ENCODE measurements at regions not wholly inside any gene's neighbourhood (a gene's known extent, or its start where the extent isn't known, plus 50 kb on each side); places are given as distances from the start of the nearest gene placed in this dataset.

DNA sequence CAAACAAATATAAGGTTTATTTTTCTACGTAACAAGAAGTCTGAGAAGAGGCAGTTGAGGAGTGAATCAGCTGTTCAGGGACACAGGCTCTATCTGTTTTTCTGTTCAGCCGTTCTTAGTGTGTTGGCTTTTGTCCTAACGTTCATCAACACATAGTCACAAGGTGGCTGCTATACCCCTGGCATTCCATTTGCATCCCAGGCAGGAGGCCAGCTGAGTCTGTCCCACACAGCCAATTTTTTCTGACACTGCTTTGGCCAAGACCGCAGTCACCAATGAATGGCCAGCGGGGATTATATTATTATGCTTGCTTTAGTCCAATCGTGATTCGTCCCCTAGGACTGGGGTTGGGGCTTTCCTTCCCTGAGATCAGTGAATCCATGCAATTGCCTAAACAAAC lies 143.4 kb upstream of the CHST15 start:
- in situ Hi-C loops (cut with MboI; ENCODE audit: low pct_unique_long_range_greater_than_20kb, low sequenced_read_pairs), result no loop called here

GRCh38 chr10:124236136-124236535 lies 142.7 kb upstream of the CHST15 start:
- in situ Hi-C loops (cut with MboI; ENCODE audit: low pct_unique_long_range_greater_than_20kb, low sequenced_read_pairs), result no loop called here
- no peak for DNase-seq

More for the DNA sequence above, 143.4 kb upstream of the CHST15 start:
- DNase-seq, result no peak

DNA sequence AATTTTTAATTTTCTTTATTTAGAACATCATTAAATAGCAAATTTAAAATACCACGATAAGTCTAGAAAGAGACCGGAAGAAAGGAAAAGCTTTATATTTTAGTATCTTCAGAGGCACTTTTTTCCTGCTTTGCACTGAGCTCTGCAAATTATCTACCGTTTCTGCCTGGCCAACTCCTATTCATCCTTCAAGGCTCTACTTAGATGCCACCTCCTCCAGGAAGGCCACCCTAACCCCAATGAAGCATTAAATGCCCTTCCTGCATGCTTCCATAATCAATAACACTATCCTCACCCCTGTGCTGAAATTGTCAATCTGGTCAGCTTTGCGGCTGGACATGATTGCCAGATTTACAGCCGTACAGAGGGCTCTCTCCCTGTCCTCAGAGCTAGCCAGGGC lies 141.8 kb upstream of the CHST15 start:
- in situ Hi-C loops (cut with MboI; ENCODE audit: low pct_unique_long_range_greater_than_20kb, low sequenced_read_pairs), result no loop called here
- DNase-seq, result no peak

- DNase-seq, result no peak
- in situ Hi-C loops (cut with MboI; ENCODE audit: low pct_unique_long_range_greater_than_20kb, low sequenced_read_pairs), result no loop called here
These were observed 140.2 kb upstream of the CHST15 start for GRCh38 chr10:124233546-124234138.

GRCh38 chr10:124232686-124233545 lies 139.5 kb upstream of the CHST15 start:
- in situ Hi-C loops (cut with MboI; ENCODE audit: low pct_unique_long_range_greater_than_20kb, low sequenced_read_pairs), result no loop called here
- DNase-seq, result no peak

GRCh38 chr10:124231168-124232155 lies 138.1 kb upstream of the CHST15 start:
- in situ Hi-C loops (cut with MboI; ENCODE audit: low pct_unique_long_range_greater_than_20kb, low sequenced_read_pairs), result no loop called here
- no peak for DNase-seq

DNA sequence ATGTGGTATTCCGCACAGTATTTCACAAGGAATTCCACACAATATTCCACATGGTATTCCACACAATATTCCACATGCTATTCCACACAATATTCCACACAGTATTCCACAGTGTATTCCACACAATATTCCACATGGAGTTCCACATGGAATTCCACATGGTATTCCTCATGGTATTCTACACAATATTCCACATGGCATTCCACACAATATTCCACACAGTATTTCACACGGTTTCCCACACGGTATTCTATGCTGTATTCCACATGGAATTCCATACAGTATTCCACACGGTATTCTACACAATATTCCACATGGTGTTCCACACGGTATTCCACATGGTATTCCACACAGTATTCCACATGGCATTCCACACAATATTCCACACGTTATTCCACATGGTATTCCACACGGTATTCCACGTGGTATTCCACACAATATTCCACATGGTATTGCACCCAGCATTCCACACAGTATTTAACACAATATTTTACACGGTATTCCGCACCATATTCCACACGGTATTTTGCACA lies 137.3 kb upstream of the CHST15 start:
- in situ Hi-C loops (cut with MboI; ENCODE audit: low pct_unique_long_range_greater_than_20kb, low sequenced_read_pairs), result no loop called here
- no peak for DNase-seq

GRCh38 chr10:124229989-124230634 lies 136.7 kb upstream of the CHST15 start:
- in situ Hi-C loops (cut with MboI; ENCODE audit: low pct_unique_long_range_greater_than_20kb, low sequenced_read_pairs), result no loop called here
- no peak for DNase-seq

DNA sequence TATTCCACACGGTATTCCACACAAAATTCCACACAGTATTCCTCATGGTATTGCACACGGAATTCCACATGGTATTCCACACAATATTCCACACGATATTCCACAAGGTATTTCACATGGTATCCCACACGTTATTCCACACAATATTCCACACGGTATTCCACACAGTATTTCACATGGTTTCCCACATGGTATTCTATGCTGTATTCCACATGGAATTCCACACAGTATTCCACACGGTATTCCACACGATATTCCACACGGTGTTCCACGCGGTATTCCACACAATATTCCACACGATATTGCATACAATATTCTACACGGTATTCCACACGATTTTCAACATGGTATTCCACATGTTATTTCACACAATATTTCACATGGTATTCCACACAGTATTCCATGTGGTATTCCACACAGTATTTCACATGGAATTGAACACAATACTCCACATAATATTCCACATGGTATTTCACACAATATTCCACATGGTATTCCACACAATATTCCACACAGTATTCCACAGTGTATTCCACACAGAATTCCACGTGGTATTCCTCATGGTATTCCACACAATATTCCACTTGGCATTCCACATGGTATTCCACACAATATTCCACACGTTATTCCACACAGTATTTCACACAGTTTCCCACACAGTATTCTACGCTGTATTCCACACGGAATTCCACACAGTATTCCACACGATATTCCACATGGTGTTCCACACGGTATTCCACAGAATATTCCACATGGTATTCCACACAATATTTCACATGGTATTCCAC lies 136.0 kb upstream of the CHST15 start:
- DNase-seq, result no peak
- in situ Hi-C loops (cut with MboI; ENCODE audit: low pct_unique_long_range_greater_than_20kb, low sequenced_read_pairs), result no loop called here

DNA sequence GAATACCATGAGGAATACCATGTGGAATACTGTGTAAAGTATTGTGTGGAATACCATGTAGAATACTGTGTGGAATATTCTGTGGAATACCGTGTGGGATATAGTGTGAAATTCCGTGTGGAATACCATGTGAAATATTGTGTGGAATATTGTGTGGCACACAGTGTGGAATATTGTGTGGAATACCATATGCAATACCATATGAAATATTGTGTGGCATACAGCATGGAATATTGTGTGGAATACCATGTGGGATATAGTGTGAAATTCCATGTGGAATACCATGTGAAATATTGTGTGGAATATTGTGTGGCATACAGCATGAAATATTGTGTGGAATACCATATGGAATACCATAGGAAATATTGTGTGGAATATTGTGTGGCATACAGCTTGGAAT lies 135.1 kb upstream of the CHST15 start:
- DNase-seq, result no peak
- in situ Hi-C loops (cut with MboI; ENCODE audit: low pct_unique_long_range_greater_than_20kb, low sequenced_read_pairs), result no loop called here

DNA sequence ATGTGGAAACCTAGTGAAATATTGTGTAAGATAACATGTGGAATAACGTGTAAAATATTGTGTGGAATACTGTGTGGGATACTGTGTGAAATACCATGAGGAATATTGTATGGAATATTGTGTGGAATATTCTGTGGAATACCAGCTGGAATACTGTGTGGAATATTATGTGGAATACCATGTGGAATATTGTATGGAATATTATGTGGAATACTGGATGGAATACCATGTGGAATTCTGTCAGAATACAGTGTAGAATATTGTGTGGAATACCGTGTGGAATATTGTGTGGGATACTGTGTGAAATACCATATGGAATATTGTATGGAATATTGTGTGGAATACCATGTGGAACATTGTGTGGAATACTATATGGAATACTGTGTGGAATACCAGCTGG lies 134.6 kb upstream of the CHST15 start:
- in situ Hi-C loops (cut with MboI; ENCODE audit: low pct_unique_long_range_greater_than_20kb, low sequenced_read_pairs), result no loop called here
- no peak for DNase-seq

GRCh38 chr10:124227055-124227975 lies 133.9 kb upstream of the CHST15 start:
- in situ Hi-C loops (cut with MboI; ENCODE audit: low pct_unique_long_range_greater_than_20kb, low sequenced_read_pairs), result no loop called here
- DNase-seq, result no peak

- no peak for DNase-seq
- in situ Hi-C loops (cut with MboI; ENCODE audit: low pct_unique_long_range_greater_than_20kb, low sequenced_read_pairs), result no loop called here
These were observed 133.1 kb upstream of the CHST15 start for GRCh38 chr10:124226271-124227054.

DNA sequence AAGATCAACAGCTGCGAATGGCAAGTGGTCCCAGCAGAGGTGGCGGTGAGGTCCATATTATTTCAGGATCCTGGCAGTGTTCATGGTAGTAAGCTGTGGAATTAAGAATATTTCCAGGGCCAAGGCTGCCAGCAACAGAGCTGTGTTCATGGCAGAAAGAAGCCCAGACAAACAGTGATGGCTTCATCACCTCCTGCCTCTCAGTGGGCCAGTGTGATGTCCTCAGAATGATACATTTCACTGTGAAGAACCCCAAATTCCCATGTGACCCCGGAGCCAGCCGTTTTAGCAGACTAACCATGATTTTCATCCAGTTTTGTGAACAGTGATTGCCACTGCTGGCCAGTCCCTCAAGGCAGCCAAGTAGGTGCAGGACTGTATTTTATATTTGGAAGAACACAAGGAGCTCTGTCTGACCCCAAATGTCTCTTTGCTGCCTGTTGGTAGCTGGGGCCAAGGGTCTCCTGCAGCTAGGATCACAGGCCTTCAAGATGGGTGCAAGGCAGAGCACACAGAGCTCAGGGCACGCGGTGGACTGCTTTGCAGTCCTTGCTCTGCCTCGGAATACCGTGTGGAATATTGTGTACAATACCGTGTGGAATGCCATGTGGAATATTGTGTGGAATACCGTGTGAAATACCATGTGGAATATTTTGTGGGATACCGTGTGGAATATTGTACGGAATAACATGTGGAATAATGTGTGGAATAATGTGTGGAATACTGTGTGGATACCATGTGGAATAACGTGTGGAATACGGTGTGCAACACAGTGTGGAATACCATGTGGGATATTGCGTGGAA lies 132.3 kb upstream of the CHST15 start:
- in situ Hi-C loops (cut with MboI; ENCODE audit: low pct_unique_long_range_greater_than_20kb, low sequenced_read_pairs), result no loop called here

GRCh38 chr10:124225029-124225466 lies 131.7 kb upstream of the CHST15 start:
- in situ Hi-C loops (cut with MboI; ENCODE audit: low pct_unique_long_range_greater_than_20kb, low sequenced_read_pairs), result no loop called here
- DNase-seq, result no peak

More for the DNA sequence above, 132.3 kb upstream of the CHST15 start:
- no peak for DNase-seq

Measured in KBM-7 (cell line).